GM19035 (cell line): ENCODE measurements at regions not wholly inside any gene's neighbourhood (a gene's known extent, or its start where the extent isn't known, plus 50 kb on each side); places are given as distances from the start of the nearest gene placed in this dataset.
"Not testable (repeated sequence)": the region's sequence is repeated elsewhere in the genome, so short reads cannot be mapped to it uniquely, and the experiment has no call there.

Source experiments
- ATAC-seq: cut with Tn5 transposase; IDR thresholded peaks from one replicate; pipeline ENCODE4 v1.9.1; 2021; ENCODE audit not compliant: unreplicated experiment

DNA sequence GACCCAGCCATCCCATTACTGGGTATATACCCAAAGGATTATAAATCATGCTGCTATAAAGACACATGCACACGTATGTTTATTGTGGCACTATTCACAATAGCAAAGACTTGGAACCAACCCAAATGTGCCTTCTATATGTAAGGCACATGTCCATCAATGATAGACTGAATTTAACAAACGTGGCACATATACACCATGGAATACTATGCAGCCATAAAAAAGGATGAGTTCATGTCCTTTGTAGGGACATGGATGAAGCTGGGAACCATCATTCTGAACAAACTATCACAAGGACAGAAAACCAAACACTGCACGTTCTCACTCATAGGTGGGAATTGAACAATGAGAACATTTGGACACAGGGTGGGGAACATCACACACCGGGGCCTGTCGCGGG, 92.1 kb downstream of the TRIM27 start:
- not testable (repeated sequence) for ATAC-seq

DNA sequence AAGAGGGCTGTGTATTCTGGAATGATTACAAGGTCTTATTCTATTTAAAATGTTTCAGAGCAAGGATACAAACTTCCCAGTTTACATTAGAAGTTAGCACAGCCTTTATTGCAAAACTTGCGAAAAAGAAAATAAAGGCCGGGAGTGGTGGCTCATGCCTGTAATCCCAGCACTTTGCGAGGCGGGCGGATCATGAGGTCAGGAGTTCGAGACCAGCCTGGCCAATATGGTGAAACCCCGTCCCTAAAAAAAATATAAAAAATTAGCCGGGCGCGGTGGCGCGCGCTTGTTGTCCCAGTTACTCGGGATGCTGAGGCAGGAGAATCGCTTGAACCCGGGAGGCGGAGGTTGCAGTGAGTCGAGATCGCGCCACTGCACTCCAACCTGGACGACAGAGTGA, 87.1 kb downstream of the TRIM27 start:
- ATAC-seq: not testable (repeated sequence)

DNA sequence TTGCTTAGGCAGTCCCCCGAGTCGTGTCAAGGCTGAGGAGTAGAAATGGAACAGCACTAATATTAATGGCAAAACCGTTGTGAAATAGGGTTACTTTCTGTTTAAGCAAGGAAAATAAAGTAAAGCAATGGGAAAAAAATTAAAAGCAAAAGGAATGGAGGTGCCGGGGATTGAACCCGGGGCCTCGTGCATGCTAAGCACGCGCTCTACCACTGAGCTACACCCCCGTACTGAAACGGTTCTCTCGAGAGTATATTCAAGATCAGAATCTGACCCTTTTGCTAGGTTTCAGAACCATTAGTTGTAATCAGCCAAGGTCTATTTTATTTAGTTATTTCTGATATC, 85.5 kb downstream of the TRIM27 start:
- ATAC-seq: peak; percentile 73

GRCh38 chr6:28838634-28839442, 84.9 kb downstream of the TRIM27 start:
- ATAC-seq: peak; percentile 77

GRCh38 chr6:28839443-28840120, 84.2 kb downstream of the TRIM27 start:
- ATAC-seq: no peak

- ATAC-seq: no peak
Observed at GRCh38 chr6:28841290-28841689, 82.5 kb downstream of the TRIM27 start.

- not testable (repeated sequence) for ATAC-seq
Observed at GRCh38 chr6:28848756-28849155, 75.0 kb downstream of the TRIM27 start.
